Panc1 (cell line): ENCODE measurements at regions not wholly inside any gene's neighbourhood (a gene's known extent, or its start where the extent isn't known, plus 50 kb on each side); places are given as distances from the start of the nearest gene placed in this dataset.

Experiments used
- ATAC-seq: fragments of 200-7000 bp; cut with Tn5 transposase; 2 replicates; pipeline ENCODE4 v1.9.1; 2020; ENCODE audit warnings: mild to moderate bottlenecking, moderate library complexity
- BruUV-seq: library from RNA; stranded (reverse); fragments of 400-500 nt; replicated peaks from 2 replicates; lab custom pipeline; 2021; lab: Mats Ljungman, UMichigan
- CTCF ChIA-PET: fragments of 300-600 bp; sonication (Branson Sonifier 250); formaldehyde crosslinking; loops from one replicate; lab custom pipeline; 2022; ENCODE audit warnings: antibody characterized with exemption; lab: Charles Lee
- POLR2A ChIA-PET: fragments of 300-600 bp; sonication (Branson Sonifier 250); formaldehyde crosslinking; loops from one replicate; lab custom pipeline; 2022; ENCODE audit warnings: antibody characterized with exemption; lab: Charles Lee
- DNase-seq: peaks from one replicate; pipeline ENCODE4 v3.0.0-alpha.2; 2010; ENCODE audit warnings: low read depth, low spot score
- H3K27ac ChIP-seq: 2 replicates; pipeline ENCODE4 v1.5.1; 2011; ENCODE audit warnings: mild to moderate bottlenecking, low read length, inconsistent platforms
- H3K27me3 ChIP-seq: fragments of 200-500 bp; sonication (Bioruptor generic); 2 replicates; pipeline ENCODE4 v1.6.0; 2014; ENCODE audit warnings: low read length, inconsistent platforms; ENCODE audit not compliant: control insufficient read depth, insufficient read depth
- H3K36me3 ChIP-seq: fragments of 200-500 bp; sonication (Bioruptor generic); 2 replicates; pipeline ENCODE4 v1.5.1; 2014; ENCODE audit warnings: inconsistent platforms, mild to moderate bottlenecking, low read length, moderate library complexity; ENCODE audit not compliant: control insufficient read depth, insufficient read depth
- H3K4me1 ChIP-seq: 2 replicates; pipeline ENCODE4 v1.5.1; 2011; ENCODE audit warnings: inconsistent platforms, mild to moderate bottlenecking, low read length, moderate library complexity; ENCODE audit not compliant: control insufficient read depth, insufficient read depth
- H3K4me3 ChIP-seq, 2 experiments: 2 replicates each; pipeline ENCODE4 v1.5.1; 2011 to 2012; ENCODE audit warnings: low read depth in 2 of 2, low read length in 2 of 2, mild to moderate bottlenecking in 2 of 2, inconsistent platforms in 1 of 2, moderate library complexity in 1 of 2
- H3K9me3 ChIP-seq: fragments of 200-500 bp; sonication (Bioruptor generic); 2 replicates; pipeline ENCODE4 v1.5.1; 2014; ENCODE audit warnings: low read depth, mild to moderate bottlenecking, inconsistent platforms, low read length, moderate library complexity; ENCODE audit not compliant: control insufficient read depth, insufficient read depth
- CTCF ChIP-seq: fragments of 450-650 bp; IDR thresholded peaks from 2 replicates; pipeline ENCODE4 v1.5.1; 2017; ENCODE audit warnings: mild to moderate bottlenecking
- POLR2AphosphoS5 ChIP-seq: IDR thresholded peaks from 2 replicates; pipeline ENCODE4 v1.6.1; 2012; ENCODE audit warnings: mild to moderate bottlenecking, low read depth, low read length, moderate library complexity
- REST ChIP-seq, 2 experiments: IDR thresholded peaks; 2 replicates each; pipeline ENCODE4 v1.6.1; 2011 to 2012; ENCODE audit warnings: low read depth in 2 of 2, control low read depth in 1 of 2, low read length in 1 of 2, mild to moderate bottlenecking in 1 of 2, moderate library complexity in 1 of 2; ENCODE audit not compliant: insufficient read depth in 1 of 2
- SIN3A ChIP-seq: IDR thresholded peaks from 2 replicates; pipeline ENCODE4 v1.6.1; 2012; ENCODE audit warnings: low read depth, mild to moderate bottlenecking, low read length, moderate library complexity, borderline replicate concordance; ENCODE audit not compliant: insufficient read depth
- TCF7L2 ChIP-seq: IDR thresholded peaks from 2 replicates; pipeline ENCODE4 v1.6.1; 2011; ENCODE audit warnings: mild to moderate bottlenecking, low read depth, low read length, inconsistent platforms
- in situ Hi-C: cut with HindIII; loops from 2 replicates; pipeline ENCODE4 v1.10.0; 2016; ENCODE audit warnings: low sequenced_read_pairs, low pct_unique_long_range_greater_than_20kb
- intact Hi-C: fragments of 100-400 bp; cut with micrococcal nuclease; formaldehyde crosslinking; loops from one replicate; pipeline ENCODE4 v1.10.0; 2022; ENCODE audit not compliant: unreplicated experiment

GRCh38 chr9:22863106-22863505 lies 416.5 kb downstream of the DMRTA1 start:
- Histone ChIP-seq H3K27me3 (no peaks in the 10 kb centered on the region), H3K4me1 (no peaks in the 10 kb centered on the region), H3K27ac (no peak overlapping the region), H3K9me3 (no peaks in the 10 kb centered on the region), H3K4me3 (no peak overlapping the region), H3K36me3 (no peaks in the 10 kb centered on the region)
- ChIA-PET CTCF (no interaction called here), POLR2A (no interaction called here)
- ATAC-seq (no peak), DNase-seq (no peak)
- in situ Hi-C loops, result no loop called here
- intact Hi-C loops, result no loop called here
- no TSS peak for BruUV-seq
- TF ChIP-seq TCF7L2, result no peak
- TF ChIP-seq CTCF, result no peak
- TF ChIP-seq POLR2AphosphoS5, result no peak
- TF ChIP-seq SIN3A, result no peak
- TF ChIP-seq REST (IDR thresholded peaks at IDR 0.05; ENCODE audit: insufficient read depth in 1 of 2, low read depth in 2 of 2, low read length in 1 of 2), result no peak

- H3K9me3 ChIP-seq, result no peaks in the 10 kb centered on the region
- ATAC-seq (no peak), DNase-seq (no peak)
- no peaks in the 10 kb centered on the region for H3K27me3 ChIP-seq
- POLR2A ChIA-PET, result no interaction called here
- H3K4me3 ChIP-seq, result no peak overlapping the region
- no peak overlapping the region for H3K27ac ChIP-seq
- BruUV-seq, result no TSS peak
- in situ Hi-C loops, result no loop called here
- H3K36me3 ChIP-seq, result no peaks in the 10 kb centered on the region
- intact Hi-C loops, result no loop called here
- CTCF ChIA-PET, result no interaction called here
- H3K4me1 ChIP-seq, result no peaks in the 10 kb centered on the region
- TF ChIP-seq TCF7L2 (no peak), SIN3A (no peak), POLR2AphosphoS5 (no peak), REST (IDR thresholded peaks at IDR 0.05; ENCODE audit: insufficient read depth in 1 of 2, low read depth in 2 of 2, low read length in 1 of 2) (no peak), CTCF (no peak)
Measured at GRCh38 chr9:22863736-22864135, 417.1 kb downstream of the DMRTA1 start.
